Thyroid gland (tissue), 4 donors: ENCODE measurements at regions not wholly inside any gene's neighbourhood (a gene's known extent, or its start where the extent isn't known, plus 50 kb on each side); places are given as distances from the start of the nearest gene placed in this dataset.

Experiments
- POLR2A ChIP-seq, 2 donors: fragments of 450-650 bp; IDR thresholded peaks; one replicate each; pipeline ENCODE4 v1.6.1; 2017; ENCODE audit warnings: antibody characterized with exemption in 2 of 2, mild to moderate bottlenecking in 2 of 2, moderate library complexity in 1 of 2
- TF ChIP-seq, protein P1 (sequence below), 6 experiments: fragments of 200-600 bp in 3 of 6; fragments of 450-650 bp in 3 of 6; sonication (generic) in 3 of 6; IDR thresholded peaks; one replicate each; pipeline ENCODE4 v1.5.1; 2016 to 2019; ENCODE audit warnings: antibody characterized with exemption in 6 of 6, mild to moderate bottlenecking in 2 of 6, inconsistent platforms in 1 of 6, moderate library complexity in 1 of 6

DNA sequence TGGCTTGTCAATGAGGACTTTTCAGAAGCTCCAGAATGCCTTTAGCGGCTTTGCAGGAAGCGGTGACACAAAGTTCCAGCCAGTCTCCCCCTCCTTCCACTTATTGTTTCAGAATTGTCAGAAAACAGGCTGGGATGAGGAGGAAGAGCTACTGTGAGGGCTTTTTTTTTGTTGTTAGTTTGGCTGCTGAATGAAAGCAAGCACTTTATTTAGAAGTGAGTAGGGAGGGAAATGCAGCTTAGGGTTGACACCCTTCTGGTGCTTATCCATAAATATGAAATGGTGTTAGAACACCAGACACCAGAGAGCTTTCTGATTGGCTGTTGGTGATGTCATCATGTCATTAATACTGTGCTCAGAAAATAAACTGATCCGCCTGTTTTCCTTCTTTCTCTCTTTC lies 251.5 kb downstream of the SOX4 start:
- TF ChIP-seq, protein P1, sequence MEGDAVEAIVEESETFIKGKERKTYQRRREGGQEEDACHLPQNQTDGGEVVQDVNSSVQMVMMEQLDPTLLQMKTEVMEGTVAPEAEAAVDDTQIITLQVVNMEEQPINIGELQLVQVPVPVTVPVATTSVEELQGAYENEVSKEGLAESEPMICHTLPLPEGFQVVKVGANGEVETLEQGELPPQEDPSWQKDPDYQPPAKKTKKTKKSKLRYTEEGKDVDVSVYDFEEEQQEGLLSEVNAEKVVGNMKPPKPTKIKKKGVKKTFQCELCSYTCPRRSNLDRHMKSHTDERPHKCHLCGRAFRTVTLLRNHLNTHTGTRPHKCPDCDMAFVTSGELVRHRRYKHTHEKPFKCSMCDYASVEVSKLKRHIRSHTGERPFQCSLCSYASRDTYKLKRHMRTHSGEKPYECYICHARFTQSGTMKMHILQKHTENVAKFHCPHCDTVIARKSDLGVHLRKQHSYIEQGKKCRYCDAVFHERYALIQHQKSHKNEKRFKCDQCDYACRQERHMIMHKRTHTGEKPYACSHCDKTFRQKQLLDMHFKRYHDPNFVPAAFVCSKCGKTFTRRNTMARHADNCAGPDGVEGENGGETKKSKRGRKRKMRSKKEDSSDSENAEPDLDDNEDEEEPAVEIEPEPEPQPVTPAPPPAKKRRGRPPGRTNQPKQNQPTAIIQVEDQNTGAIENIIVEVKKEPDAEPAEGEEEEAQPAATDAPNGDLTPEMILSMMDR (IDR thresholded peaks at IDR 0.05): no peak
- TF ChIP-seq POLR2A (IDR thresholded peaks at IDR 0.05): no peak
